DND-41 (cell line): ENCODE measurements at regions not wholly inside any gene's neighbourhood (a gene's known extent, or its start where the extent isn't known, plus 50 kb on each side); places are given as distances from the start of the nearest gene placed in this dataset.

ENCODE experiments used
- EZH2 ChIP-seq: IDR thresholded peaks from 3 replicates; pipeline ENCODE4 v1.6.1; 2012; ENCODE audit warnings: borderline replicate concordance, low read depth, mild to moderate bottlenecking, moderate library complexity, low read length, inconsistent platforms; ENCODE audit not compliant: severe bottlenecking
- TF ChIP-seq, protein P1 (sequence below): IDR thresholded peaks from 2 replicates; pipeline ENCODE4 v1.5.1; 2012; ENCODE audit warnings: borderline replicate concordance, low read length, moderate library complexity, mild to moderate bottlenecking; ENCODE audit not compliant: poor library complexity, severe bottlenecking; ENCODE audit errors: extremely low read depth

DNA sequence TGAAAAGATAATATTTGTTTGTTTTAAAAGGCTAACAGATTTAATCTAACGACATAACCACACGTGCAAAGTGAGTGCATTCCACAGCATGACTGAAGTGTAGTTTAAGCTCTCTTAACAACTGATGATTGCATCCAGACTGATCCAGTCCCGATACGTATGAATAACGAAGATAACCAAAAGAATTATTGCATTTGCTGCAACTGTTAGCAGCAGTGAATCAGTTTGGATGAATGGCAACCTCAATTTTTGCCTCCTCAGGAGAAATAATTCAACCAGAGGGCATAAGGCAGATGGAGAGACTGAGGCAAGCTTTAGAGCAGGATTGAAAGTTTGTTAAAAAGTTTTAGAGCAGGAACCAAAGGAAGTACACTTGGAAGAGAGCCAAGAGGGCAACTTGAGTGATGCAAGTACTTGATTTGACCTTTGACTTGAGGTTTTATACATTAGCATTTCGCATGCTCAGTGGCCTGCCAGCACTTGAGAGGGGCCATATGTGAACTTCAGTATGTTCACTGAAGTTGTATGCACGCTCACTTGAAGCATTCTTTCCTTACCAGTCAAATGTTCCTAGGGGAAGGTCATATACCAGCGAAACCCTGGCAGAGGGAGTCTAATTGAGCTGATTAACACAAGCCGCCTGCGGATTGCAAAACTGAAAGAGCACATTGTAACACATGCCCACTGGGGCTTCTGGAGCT, 835.0 kb upstream of the PCDH20 start:
- no peak for TF ChIP-seq EZH2
- TF ChIP-seq, protein P1, sequence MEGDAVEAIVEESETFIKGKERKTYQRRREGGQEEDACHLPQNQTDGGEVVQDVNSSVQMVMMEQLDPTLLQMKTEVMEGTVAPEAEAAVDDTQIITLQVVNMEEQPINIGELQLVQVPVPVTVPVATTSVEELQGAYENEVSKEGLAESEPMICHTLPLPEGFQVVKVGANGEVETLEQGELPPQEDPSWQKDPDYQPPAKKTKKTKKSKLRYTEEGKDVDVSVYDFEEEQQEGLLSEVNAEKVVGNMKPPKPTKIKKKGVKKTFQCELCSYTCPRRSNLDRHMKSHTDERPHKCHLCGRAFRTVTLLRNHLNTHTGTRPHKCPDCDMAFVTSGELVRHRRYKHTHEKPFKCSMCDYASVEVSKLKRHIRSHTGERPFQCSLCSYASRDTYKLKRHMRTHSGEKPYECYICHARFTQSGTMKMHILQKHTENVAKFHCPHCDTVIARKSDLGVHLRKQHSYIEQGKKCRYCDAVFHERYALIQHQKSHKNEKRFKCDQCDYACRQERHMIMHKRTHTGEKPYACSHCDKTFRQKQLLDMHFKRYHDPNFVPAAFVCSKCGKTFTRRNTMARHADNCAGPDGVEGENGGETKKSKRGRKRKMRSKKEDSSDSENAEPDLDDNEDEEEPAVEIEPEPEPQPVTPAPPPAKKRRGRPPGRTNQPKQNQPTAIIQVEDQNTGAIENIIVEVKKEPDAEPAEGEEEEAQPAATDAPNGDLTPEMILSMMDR, result no peak
